HG02884 (cell line): ENCODE measurements at regions not wholly inside any gene's neighbourhood (a gene's known extent, or its start where the extent isn't known, plus 50 kb on each side); places are given as distances from the start of the nearest gene placed in this dataset.

Experiments
- ATAC-seq: cut with Tn5 transposase; IDR thresholded peaks from one replicate; pipeline ENCODE4 v1.9.1; 2021; ENCODE audit warnings: mild to moderate bottlenecking, moderate library complexity; ENCODE audit not compliant: unreplicated experiment

- no peak for ATAC-seq
These were observed 147.2 kb downstream of the PCSK1 start for GRCh38 chr5:96285823-96286222.

GRCh38 chr5:96284727-96285389 lies 148.2 kb downstream of the PCSK1 start:
- no peak for ATAC-seq

GRCh38 chr5:96283589-96283988 lies 149.5 kb downstream of the PCSK1 start:
- no peak for ATAC-seq

GRCh38 chr5:96282020-96282419 lies 151.0 kb downstream of the PCSK1 start:
- no peak for ATAC-seq

DNA sequence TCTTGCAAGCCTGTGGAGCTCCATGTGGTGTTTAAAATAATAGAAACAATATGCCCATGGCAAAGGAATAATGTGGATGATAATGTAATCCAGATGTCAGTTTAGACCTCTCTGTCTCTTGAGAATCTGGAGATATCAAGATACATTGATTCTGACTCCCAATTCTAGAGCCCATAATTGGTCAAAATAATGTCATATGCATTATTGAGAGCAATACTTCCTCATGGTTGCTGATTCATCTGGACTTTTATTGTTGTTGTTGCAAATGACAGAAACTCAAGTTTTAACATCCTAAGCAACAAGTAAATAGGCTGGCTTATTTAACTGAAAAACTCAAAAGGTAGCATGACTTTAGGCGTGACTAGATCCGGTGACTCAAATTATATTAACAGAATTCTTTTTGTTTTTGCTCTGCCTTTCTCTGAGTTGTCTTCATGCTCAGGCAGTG lies 152.1 kb downstream of the PCSK1 start:
- ATAC-seq, result no peak

DNA sequence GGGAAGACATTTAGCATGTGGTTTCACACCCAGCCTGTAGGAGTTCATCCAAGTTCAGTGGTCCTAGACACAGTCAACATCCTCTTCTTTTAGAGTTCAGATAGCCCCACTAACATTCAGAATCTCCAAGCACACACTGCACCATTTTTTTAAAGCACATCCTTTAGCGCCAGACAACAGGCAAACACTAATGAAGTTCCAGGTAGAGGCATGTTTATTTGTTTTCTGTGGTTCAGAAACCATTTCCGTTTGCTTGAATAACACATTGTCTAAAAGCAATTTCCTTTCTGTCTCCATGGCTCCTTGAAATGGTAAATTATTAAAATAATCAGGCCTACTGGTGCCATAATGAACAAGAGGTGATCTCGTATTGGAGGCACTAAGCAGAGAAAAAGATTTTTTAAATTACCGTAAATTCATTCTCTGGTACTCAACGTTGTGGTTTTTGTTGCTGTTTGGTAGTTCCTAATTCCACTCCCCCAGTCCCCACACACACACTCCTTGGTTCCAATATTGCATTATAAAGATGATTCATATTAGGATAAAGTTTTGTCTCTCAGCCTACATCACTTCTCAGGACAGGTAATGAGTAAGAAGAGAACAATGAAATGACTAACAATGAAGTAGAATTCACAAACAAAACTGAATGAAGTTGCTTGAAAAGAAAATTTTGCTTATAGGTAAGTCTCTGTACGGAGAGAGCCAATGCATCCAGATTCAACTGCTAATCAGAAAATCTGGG lies 153.1 kb downstream of the PCSK1 start:
- ATAC-seq, result peak; percentile 93

DNA sequence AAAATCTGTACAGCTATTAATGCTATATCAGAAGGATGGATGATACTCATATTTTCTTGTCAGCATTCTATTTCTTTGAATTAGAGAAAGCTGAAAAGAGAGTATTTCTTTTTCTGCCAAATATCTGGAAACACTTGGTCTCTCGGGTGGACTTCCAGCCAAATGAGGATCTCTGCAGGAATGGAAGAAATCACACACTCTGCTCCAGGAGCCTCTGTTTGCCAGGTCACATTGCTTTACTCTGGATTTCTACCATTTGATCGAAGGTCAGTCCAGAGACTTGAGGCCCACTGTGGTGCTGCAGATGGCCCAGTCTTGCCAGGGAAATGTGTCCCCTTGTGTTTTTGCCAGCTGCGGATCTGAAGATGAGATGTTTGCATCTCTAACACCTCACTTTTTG lies 154.1 kb downstream of the PCSK1 start:
- ATAC-seq, result no peak

DNA sequence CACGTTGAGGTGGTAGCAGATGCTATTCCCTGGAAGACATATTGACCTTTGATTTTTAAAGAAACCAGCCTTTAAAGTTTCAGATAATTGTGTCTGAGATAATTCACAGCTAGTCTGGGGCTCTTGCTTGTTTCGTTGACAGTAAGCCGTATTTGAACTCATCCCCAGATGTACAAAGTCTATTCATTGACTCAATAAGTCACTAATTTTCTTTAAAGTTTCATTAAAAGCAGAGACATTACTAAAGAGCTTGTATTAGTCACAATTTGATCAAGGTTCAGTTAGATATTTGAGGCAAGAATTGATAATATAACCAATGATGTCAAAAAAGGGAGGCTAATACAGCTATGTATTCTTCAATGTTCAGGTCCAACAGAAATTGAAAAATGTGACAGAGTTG lies 158.0 kb downstream of the PCSK1 start:
- ATAC-seq, result no peak

DNA sequence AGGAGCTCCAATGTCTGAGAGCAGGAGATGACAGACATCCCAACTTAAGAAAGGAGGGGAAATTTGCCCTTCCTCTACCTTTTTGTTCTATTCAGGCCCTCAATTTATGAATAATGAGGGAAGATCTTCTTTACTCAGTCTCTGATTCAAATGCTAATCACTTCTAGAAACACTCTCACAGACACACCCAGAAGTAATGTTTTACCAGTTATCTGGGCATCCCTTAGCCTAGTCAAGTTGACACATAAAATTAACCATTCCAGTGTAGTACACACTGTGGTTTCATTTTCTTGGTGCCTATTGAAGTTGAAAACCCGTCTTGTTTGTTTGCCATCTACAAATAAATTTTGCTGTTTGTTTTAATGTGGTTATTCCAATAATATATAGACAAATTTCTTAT lies 167.6 kb downstream of the PCSK1 start:
- no peak for ATAC-seq

- ATAC-seq, result no peak
These were observed 169.0 kb downstream of the PCSK1 start for GRCh38 chr5:96264047-96264446.

- no peak for ATAC-seq
These were observed 170.9 kb downstream of the PCSK1 start for GRCh38 chr5:96262105-96262504.

DNA sequence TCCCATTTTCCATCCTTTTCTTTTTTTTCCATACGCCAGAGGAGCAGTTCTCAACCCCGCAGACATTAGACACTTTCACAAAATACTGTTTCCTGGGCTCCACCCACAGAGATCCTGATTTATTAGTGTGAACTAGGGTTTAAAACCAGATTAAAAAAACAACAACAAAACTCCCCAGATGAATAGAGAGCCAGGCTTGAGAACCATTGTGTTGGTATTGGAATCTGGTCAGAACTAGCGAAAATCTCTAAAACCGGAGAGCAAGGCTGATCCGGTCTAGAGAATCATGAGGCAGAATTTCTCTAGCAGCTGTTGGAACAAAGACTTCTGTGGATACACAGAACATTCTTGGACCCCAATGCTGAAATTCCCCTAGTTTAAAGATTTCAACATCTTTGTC lies 173.0 kb downstream of the PCSK1 start:
- no peak for ATAC-seq

DNA sequence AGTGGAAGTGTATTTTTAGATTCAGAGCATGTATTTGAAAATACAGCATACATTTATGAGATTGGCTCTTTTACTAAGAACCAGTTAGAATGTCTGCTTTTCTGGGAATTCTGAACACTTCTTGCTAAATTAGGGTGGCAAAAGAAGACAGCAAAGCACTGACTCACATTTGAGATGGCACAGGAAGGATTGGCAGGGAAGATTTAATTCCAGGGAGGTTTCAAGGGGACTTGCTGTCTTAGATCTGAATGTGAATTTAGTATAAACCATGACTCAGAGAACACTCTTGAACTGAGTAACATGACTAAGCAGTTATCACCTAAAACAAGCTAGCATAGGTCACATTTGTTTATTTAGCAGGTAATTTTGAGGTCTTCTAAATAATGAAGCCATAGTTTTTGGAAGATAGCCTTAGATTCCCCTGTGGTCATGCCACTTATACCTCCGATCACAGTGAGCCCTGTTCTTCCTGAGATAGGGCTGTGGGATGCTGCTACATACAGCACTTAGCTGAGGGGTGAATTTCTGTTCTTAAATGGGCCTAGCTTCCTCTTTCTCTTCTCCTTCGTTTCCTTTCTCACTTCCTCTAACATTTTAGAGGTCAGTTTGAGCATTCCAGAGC lies 173.8 kb downstream of the PCSK1 start:
- ATAC-seq, result peak; percentile 61

GRCh38 chr5:96258692-96259091 lies 174.4 kb downstream of the PCSK1 start:
- ATAC-seq, result no peak

GRCh38 chr5:96257904-96258303 lies 175.1 kb downstream of the PCSK1 start:
- ATAC-seq, result no peak

- ATAC-seq, result peak; percentile 48
These were observed 176.1 kb downstream of the PCSK1 start for GRCh38 chr5:96256795-96257470.

- no peak for ATAC-seq
These were observed 177.9 kb downstream of the PCSK1 start for GRCh38 chr5:96254980-96255691.

GRCh38 chr5:96253140-96253539 lies 179.9 kb downstream of the PCSK1 start:
- ATAC-seq, result no peak

- no peak for ATAC-seq
These were observed 180.5 kb downstream of the PCSK1 start for GRCh38 chr5:96252596-96252995.

GRCh38 chr5:96250782-96251181 lies 182.3 kb downstream of the PCSK1 start:
- ATAC-seq, result no peak

- ATAC-seq, result no peak
These were observed 184.9 kb downstream of the PCSK1 start for GRCh38 chr5:96248131-96248530.
